T-cell (primary cell): ENCODE measurements at regions not wholly inside any gene's neighbourhood (a gene's known extent, or its start where the extent isn't known, plus 50 kb on each side); places are given as distances from the start of the nearest gene placed in this dataset.

Experiments used
- ATAC-seq, 4 experiments: fragments of 200-7000 bp in 3 of 4; fragments of 150-1000 bp in 1 of 4; cut with Tn5 transposase; replicated peaks in 1 of 4; 1 replicate in 3 of 4; 2 replicates in 1 of 4; pipeline ENCODE4 v1.10.0; 2021; ENCODE audit warnings: moderate library complexity in 3 of 4, mild to moderate bottlenecking in 2 of 4, moderate number of reproducible peaks in 1 of 4
- CTCF ChIA-PET, 2 donors: fragments of 300-600 bp; sonication (Branson Sonifier 250); formaldehyde crosslinking; loops; one replicate each; lab custom pipeline; 2022; ENCODE audit warnings: antibody characterized with exemption in 2 of 2; lab: Charles Lee
- POLR2A ChIA-PET, 2 donors: fragments of 300-600 bp; sonication (Branson Sonifier 250); formaldehyde crosslinking; loops; one replicate each; lab custom pipeline; 2022; ENCODE audit warnings: antibody characterized with exemption in 2 of 2; lab: Charles Lee
- DNase-seq, 35 experiments: peaks; one replicate each; pipeline versions ENCODE4 v3.0.0 to v3.0.0-alpha.2; 2013 to 2023
- H3K27ac ChIP-seq: one replicate; pipeline ENCODE4 v1.5.1; 2013; ENCODE audit warnings: low read length
- H3K27me3 ChIP-seq, 2 experiments: replicated peaks in 1 of 2; 1 replicate in 1 of 2; 2 replicates in 1 of 2; pipeline versions ENCODE4 v1.6.1 to v1.7.0; 2013; ENCODE audit warnings: low read length in 1 of 2, mixed read lengths in 1 of 2; ENCODE audit not compliant: control insufficient read depth in 2 of 2, insufficient read depth in 2 of 2; ENCODE audit errors: extremely low read depth in 1 of 2
- H3K36me3 ChIP-seq, 2 donors: 1 replicate in 1 of 2; 2 replicates in 1 of 2; pipeline versions ENCODE4 v1.6.1 to v1.7.0; 2013; ENCODE audit warnings: low read length in 1 of 2; ENCODE audit not compliant: control insufficient read depth in 2 of 2, insufficient read depth in 1 of 2; ENCODE audit errors: extremely low read depth in 1 of 2
- H3K4me1 ChIP-seq, 2 experiments: 1 replicate in 1 of 2; 2 replicates in 1 of 2; pipeline versions ENCODE4 v1.6.1 to v1.7.0; 2013; ENCODE audit warnings: low read length in 2 of 2, mixed read lengths in 1 of 2; ENCODE audit not compliant: insufficient read depth in 2 of 2, control insufficient read depth in 1 of 2; ENCODE audit errors: extremely low read depth in 1 of 2
- H3K4me3 ChIP-seq, 2 donors: 1 replicate in 1 of 2; 2 replicates in 1 of 2; pipeline versions ENCODE4 v1.5.1 to v1.7.0; 2013; ENCODE audit warnings: mild to moderate bottlenecking in 2 of 2, low read length in 1 of 2, moderate library complexity in 1 of 2; ENCODE audit not compliant: control insufficient read depth in 1 of 2; ENCODE audit errors: extremely low read depth in 1 of 2
- H3K9me3 ChIP-seq: 2 replicates; pipeline ENCODE4 v1.7.0; 2013
- H3K27ac Mint-ChIP-seq, 2 donors: one replicate each; pipeline ENCODE4 v1.8.0; 2020 to 2021; ENCODE audit warnings: mild to moderate bottlenecking in 2 of 2, mixed read lengths in 2 of 2
- H3K27me3 Mint-ChIP-seq, 2 donors: one replicate each; pipeline ENCODE4 v1.8.0; 2021 to 2022; ENCODE audit warnings: mixed read lengths in 2 of 2
- H3K36me3 Mint-ChIP-seq: one replicate; pipeline ENCODE4 v1.8.0; 2021; ENCODE audit warnings: mixed read lengths
- H3K4me1 Mint-ChIP-seq, 3 donors: one replicate each; pipeline ENCODE4 v1.8.0; 2020 to 2022; ENCODE audit warnings: mixed read lengths in 3 of 3, mild to moderate bottlenecking in 1 of 3
- H3K4me3 Mint-ChIP-seq, 3 donors: one replicate each; pipeline ENCODE4 v1.8.0; 2020 to 2022; ENCODE audit warnings: mild to moderate bottlenecking in 3 of 3, mixed read lengths in 3 of 3, moderate library complexity in 3 of 3
- H3K9me3 Mint-ChIP-seq, 3 donors: one replicate each; pipeline ENCODE4 v1.8.0; 2020 to 2022; ENCODE audit warnings: mixed read lengths in 3 of 3
- WGBS: methylation state at CpG from one replicate; pipeline ENCODE4 v1.1.5; 2013; ENCODE audit warnings: missing lambda C conversion rate; ENCODE audit not compliant: insufficient coverage; 5-methylcytosine and 5-hydroxymethylcytosine counted together

DNA sequence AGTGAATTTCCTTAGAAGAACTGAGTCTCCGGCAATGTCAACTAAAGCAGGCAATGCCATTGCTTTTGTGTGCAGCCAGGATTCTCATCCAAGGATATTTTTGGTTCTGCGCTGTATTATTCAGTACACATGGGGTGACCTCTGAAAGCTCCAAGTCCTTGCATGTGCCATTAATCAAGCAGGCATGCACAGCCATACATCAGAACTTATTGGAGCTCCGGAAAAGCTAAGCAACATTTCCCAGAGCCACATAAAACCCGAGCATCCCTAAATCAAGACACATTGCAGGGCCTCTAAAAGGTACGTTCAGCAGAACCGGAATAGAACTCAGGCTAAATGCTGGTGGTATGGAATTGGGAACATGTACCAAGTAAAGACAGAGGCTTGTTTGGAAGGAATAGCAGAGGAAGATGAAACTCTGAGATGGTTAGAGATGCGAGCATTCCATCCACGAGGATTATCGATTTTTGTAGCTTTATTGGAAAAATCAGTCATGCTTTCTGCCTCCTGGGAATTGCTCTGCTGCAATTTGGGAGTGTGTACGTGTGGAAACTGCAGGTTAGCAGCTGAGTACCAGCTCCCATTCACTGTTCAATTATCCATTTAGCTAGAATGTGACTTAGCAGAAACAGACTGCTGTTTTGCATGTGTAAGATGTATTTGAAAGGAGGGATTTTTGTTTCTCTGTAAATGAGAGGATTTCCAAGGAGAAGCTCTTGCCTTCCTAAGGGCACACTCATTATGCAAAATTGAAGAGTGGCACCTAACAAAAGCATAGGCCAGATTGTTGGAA, 143.7 kb upstream of the WWC1 start:
- ChIA-PET POLR2A (no interaction called here), CTCF (interaction anchor here in 1 of 2 donors (0.7 kb wide), 1 partner anchor 773 kb away, joined by 3 read pairs; no protein-coding TSS in a partner anchor)
- H3K36me3 Mint-ChIP-seq: no peaks in the 10 kb centered on the region
- peaks cover 0 to 2% (median 0%) of the 10 kb centered on the region in 3 donors for H3K4me1 Mint-ChIP-seq
- no peak overlapping the region for H3K27ac ChIP-seq
- H3K36me3 ChIP-seq: no peaks in the 10 kb centered on the region
- ATAC-seq (no peak), DNase-seq (no peak)
- H3K27me3 Mint-ChIP-seq: peaks cover 8 to 11% of the 10 kb centered on the region in 2 donors
- peaks cover 0 to 4% (median 0%) of the 10 kb centered on the region in 3 donors for H3K9me3 Mint-ChIP-seq
- H3K4me3 Mint-ChIP-seq: no peak overlapping the region
- H3K27ac Mint-ChIP-seq: no peak overlapping the region
- H3K4me3 ChIP-seq: no peak overlapping the region
- 82% methylated on average over 5 of the region's 10 CpGs for WGBS
- H3K9me3 ChIP-seq: no peaks in the 10 kb centered on the region
- peaks cover 0 to 15% of the 10 kb centered on the region in 2 experiments for H3K27me3 ChIP-seq
- H3K4me1 ChIP-seq: no peaks in the 10 kb centered on the region

DNA sequence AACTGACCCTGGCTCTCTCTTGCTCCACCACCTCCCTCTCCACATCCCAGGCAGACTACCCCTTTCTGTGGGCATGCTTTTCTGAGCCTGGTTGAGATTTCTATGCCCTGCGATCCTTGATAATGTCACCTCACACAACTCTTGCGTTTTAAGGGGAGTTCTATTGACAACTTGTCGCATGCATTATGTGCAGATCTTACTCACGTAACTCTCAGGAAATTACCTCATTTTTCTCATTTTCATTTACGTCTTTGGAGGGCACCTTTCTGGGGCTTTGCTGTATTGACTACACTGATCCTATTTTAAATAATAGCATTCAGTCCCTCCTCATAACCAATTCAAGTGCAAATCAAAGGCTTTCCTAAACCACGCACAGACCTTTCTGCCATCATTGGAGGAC, 140.4 kb upstream of the WWC1 start:
- Mint-ChIP-seq H3K9me3 (peaks cover 0 to 2% (median 0%) of the 10 kb centered on the region in 3 donors), H3K4me3 (no peak overlapping the region), H3K36me3 (no peaks in the 10 kb centered on the region), H3K27ac (no peak overlapping the region), H3K27me3 (peaks cover 8 to 23% of the 10 kb centered on the region in 2 donors), H3K4me1 (no peaks in the 10 kb centered on the region)
- H3K27me3 ChIP-seq: peaks cover 0 to 22% of the 10 kb centered on the region in 2 experiments
- H3K36me3 ChIP-seq: no peaks in the 10 kb centered on the region
- H3K27ac ChIP-seq: no peak overlapping the region
- ChIA-PET CTCF (no interaction called here), POLR2A (no interaction called here)
- no peak for DNase-seq
- H3K4me1 ChIP-seq: no peaks in the 10 kb centered on the region
- WGBS: 79% methylated on average over 3 of the region's 6 CpGs
- no peak for ATAC-seq
- H3K4me3 ChIP-seq: no peak overlapping the region
- H3K9me3 ChIP-seq: no peaks in the 10 kb centered on the region

DNA sequence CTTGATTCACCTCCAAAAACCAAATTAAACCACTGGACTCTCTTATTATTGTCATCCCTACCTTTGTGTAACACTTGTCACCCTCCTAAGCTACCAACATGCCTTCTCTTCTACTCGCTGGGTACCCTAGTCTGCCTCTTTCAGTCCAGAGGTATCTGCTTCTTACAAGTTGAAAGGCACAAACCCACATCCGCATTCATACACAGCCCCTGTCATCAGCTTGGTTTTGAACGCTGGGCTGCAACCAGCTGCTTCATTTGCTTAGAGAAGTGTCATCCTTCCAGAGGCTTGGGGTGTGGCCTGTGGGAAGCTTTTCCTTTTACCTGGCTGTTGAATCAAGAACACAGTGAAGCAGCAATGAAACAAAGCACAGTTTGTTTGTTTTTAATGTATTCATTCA, 138.8 kb upstream of the WWC1 start:
- peak in 1 of 35 experiments; percentile 15 for DNase-seq
- Histone ChIP-seq H3K4me1 (no peaks in the 10 kb centered on the region), H3K9me3 (no peaks in the 10 kb centered on the region), H3K36me3 (no peaks in the 10 kb centered on the region), H3K4me3 (no peak overlapping the region), H3K27ac (no peak overlapping the region), H3K27me3 (peaks cover 0 to 24% of the 10 kb centered on the region in 2 experiments)
- H3K27ac Mint-ChIP-seq: no peak overlapping the region
- no peaks in the 10 kb centered on the region for H3K36me3 Mint-ChIP-seq
- CTCF ChIA-PET: no interaction called here
- 60% methylated on average over 1 of the region's 3 CpGs for WGBS
- H3K27me3 Mint-ChIP-seq: peaks cover 10 to 31% of the 10 kb centered on the region in 2 donors
- POLR2A ChIA-PET: interaction anchor here in 1 of 2 donors (0.5 kb wide), 1 partner anchor 16 kb away, joined by 5 read pairs; no protein-coding TSS in a partner anchor
- H3K9me3 Mint-ChIP-seq: no peaks in the 10 kb centered on the region
- H3K4me1 Mint-ChIP-seq: no peaks in the 10 kb centered on the region
- no peak overlapping the region for H3K4me3 Mint-ChIP-seq
- peak in 1 of 4 experiments; percentile 52 for ATAC-seq

DNA sequence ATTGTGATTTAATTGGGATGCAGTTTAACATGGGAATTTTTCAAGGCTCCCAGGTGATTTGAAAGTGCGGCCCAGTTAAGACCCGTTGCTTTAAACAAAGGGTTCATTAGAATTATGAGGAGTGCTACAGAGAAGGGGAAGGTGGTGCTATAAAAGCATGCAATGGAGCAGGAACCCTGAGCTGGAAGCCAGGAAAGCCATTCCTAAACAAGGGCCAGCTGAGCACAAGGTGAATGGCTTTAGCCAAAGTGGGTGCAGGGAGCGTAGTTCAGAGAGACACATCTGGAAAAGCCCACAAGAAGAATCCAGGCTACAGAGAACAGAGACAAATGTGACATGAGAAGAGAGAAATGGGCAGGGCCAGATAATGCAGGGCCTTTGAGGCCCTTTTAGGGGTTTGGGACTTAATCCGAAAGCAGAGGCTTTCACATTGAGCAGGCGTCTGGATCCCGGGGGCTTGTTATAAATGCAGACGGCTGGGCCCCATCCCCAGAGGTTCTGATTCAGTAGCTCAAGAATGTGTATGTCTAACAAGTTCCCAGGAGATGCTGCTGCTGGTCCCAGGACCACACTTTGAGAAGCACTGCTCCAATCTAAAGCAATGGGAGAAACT, 138.1 kb upstream of the WWC1 start:
- CTCF ChIA-PET: no interaction called here

DNA sequence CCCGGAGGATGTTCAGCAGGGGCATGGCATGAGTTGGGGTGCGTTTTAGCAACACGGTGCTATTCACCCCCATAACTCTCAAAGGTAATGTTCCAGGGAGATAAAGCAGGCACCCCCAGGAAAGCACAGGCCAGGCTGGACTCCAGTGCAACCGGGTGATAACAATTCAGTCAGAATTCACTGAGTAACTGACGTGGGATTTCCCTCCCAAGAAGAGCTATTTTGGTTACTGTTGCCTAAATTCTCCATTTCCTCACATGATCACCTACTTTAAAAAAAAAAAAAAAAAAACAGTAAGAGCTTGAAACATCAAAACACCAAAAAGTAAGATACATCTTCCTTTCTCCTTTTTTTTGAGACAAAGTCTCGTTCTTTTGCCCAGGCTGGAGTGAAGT, 137.6 kb upstream of the WWC1 start:
- ChIA-PET POLR2A (no interaction called here), CTCF (no interaction called here)
- H3K27me3 ChIP-seq: peaks cover 0 to 26% of the 10 kb centered on the region in 2 experiments
- Mint-ChIP-seq H3K36me3 (no peaks in the 10 kb centered on the region), H3K9me3 (no peaks in the 10 kb centered on the region), H3K27me3 (peaks cover 10 to 29% of the 10 kb centered on the region in 2 donors), H3K4me3 (no peak overlapping the region), H3K4me1 (no peaks in the 10 kb centered on the region), H3K27ac (no peak overlapping the region)
- H3K4me1 ChIP-seq: no peaks in the 10 kb centered on the region
- no peaks in the 10 kb centered on the region for H3K9me3 ChIP-seq
- no CpG with 5 or more reads among the region's 6 CpGs for WGBS
- no peak for DNase-seq
- H3K36me3 ChIP-seq: no peaks in the 10 kb centered on the region
- no peak overlapping the region for H3K27ac ChIP-seq
- H3K4me3 ChIP-seq: no peak overlapping the region
- ATAC-seq: no peak

More for the DNA sequence above, 138.1 kb upstream of the WWC1 start:
- POLR2A ChIA-PET: no interaction called here
- no peak overlapping the region for H3K27ac ChIP-seq
- no peaks in the 10 kb centered on the region for H3K4me1 ChIP-seq
- Mint-ChIP-seq H3K4me1 (no peaks in the 10 kb centered on the region), H3K9me3 (no peaks in the 10 kb centered on the region), H3K27ac (no peak overlapping the region), H3K36me3 (no peaks in the 10 kb centered on the region), H3K27me3 (peaks cover 10 to 30% of the 10 kb centered on the region in 2 donors), H3K4me3 (no peak overlapping the region)
- 86% methylated on average over 7 of the region's 7 CpGs for WGBS
- H3K4me3 ChIP-seq: no peak overlapping the region
- H3K27me3 ChIP-seq: peaks cover 0 to 26% of the 10 kb centered on the region in 2 experiments
- no peak for ATAC-seq
- H3K9me3 ChIP-seq: no peaks in the 10 kb centered on the region
- DNase-seq: no peak
- H3K36me3 ChIP-seq: no peaks in the 10 kb centered on the region

DNA sequence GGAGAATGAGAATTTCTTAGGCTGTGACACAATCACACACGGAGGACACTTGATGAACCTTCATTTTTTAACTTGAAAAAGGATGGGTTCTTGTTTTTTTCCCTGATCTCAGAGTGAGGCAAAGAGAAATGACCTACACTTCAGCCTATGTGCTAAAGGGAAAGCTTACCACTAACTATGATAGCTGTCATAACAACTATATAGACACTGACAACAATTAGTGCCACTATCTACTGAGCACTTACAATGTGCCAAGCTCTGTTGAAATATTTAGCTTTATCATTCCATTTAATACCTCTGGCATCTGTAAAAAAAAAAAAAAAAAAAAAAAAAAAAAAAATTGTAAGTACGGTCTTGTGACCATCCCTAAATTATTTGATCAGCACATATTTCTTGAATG, 135.9 kb upstream of the WWC1 start:
- ATAC-seq: no peak
- CTCF ChIA-PET: no interaction called here

More for the DNA sequence above, 135.9 kb upstream of the WWC1 start:
- Mint-ChIP-seq H3K27ac (no peak overlapping the region), H3K27me3 (peaks cover 8 to 24% of the 10 kb centered on the region in 2 donors), H3K4me1 (no peaks in the 10 kb centered on the region), H3K4me3 (no peak overlapping the region), H3K9me3 (no peaks in the 10 kb centered on the region), H3K36me3 (no peaks in the 10 kb centered on the region)
- H3K27me3 ChIP-seq: peaks cover 0 to 17% of the 10 kb centered on the region in 2 experiments
- no CpG with 5 or more reads among the region's 2 CpGs for WGBS
- no peaks in the 10 kb centered on the region for H3K4me1 ChIP-seq
- H3K27ac ChIP-seq: no peak overlapping the region
- H3K36me3 ChIP-seq: no peaks in the 10 kb centered on the region
- POLR2A ChIA-PET: interaction anchor here (0.5 to 0.6 kb wide), 4 partner anchors 13 to 1364 kb away, joined by 3 to 8 read pairs (median 6); no protein-coding TSS in a partner anchor
- DNase-seq: no peak
- no peaks in the 10 kb centered on the region for H3K9me3 ChIP-seq
- no peak overlapping the region for H3K4me3 ChIP-seq
